Caco-2 (cell line): ENCODE measurements at regions not wholly inside any gene's neighbourhood (a gene's known extent, or its start where the extent isn't known, plus 50 kb on each side); places are given as distances from the start of the nearest gene placed in this dataset.

Experiments used
- BruUV-seq: library from RNA; stranded (reverse); fragments of 400-500 nt; replicated peaks from 2 replicates; lab custom pipeline; 2021; lab: Mats Ljungman, UMichigan
- CTCF ChIA-PET: fragments of 300-600 bp; sonication (Branson Sonifier 250); formaldehyde crosslinking; loops from one replicate; lab custom pipeline; 2022; ENCODE audit warnings: antibody characterized with exemption; lab: Charles Lee
- POLR2A ChIA-PET: fragments of 300-600 bp; sonication (Branson Sonifier 250); formaldehyde crosslinking; loops from one replicate; lab custom pipeline; 2022; ENCODE audit warnings: antibody characterized with exemption; lab: Charles Lee
- DNase-seq, 2 experiments: peaks; one replicate each; pipeline versions ENCODE4 v3.0.0 to v3.0.0-alpha.2; 2020 to 2022
- H3K27me3 ChIP-seq: replicated peaks from 2 replicates; pipeline ENCODE4 v1.6.0; 2011; ENCODE audit warnings: low read length; ENCODE audit not compliant: control insufficient read depth, insufficient read depth
- H3K36me3 ChIP-seq: 2 replicates; pipeline ENCODE4 v1.5.1; 2011; ENCODE audit warnings: low read length; ENCODE audit not compliant: control insufficient read depth, insufficient read depth
- H3K4me1 ChIP-seq: fragments of 250-450 bp; sonication (Bioruptor Pico); 2 replicates; pipeline ENCODE4 v1.5.1; 2020; ENCODE audit warnings: mild to moderate bottlenecking
- H3K4me3 ChIP-seq: 2 replicates; pipeline ENCODE4 v1.5.1; 2011; ENCODE audit warnings: low read depth, mild to moderate bottlenecking, control low read depth, low read length
- H3K9me3 ChIP-seq: fragments of 250-450 bp; sonication (Bioruptor Pico); 2 replicates; pipeline ENCODE4 v1.5.1; 2020; ENCODE audit warnings: mild to moderate bottlenecking, moderate library complexity
- H3K27ac Mint-ChIP-seq: one replicate; pipeline ENCODE4 v1.8.0; 2022; ENCODE audit warnings: mixed read lengths; ENCODE audit not compliant: unreplicated experiment
- H3K27me3 Mint-ChIP-seq: one replicate; pipeline ENCODE4 v1.8.0; 2022; ENCODE audit warnings: mixed read lengths; ENCODE audit not compliant: insufficient read depth, unreplicated experiment
- H3K36me3 Mint-ChIP-seq: one replicate; pipeline ENCODE4 v1.8.0; 2022; ENCODE audit warnings: mild to moderate bottlenecking, mixed read lengths; ENCODE audit not compliant: insufficient read depth, unreplicated experiment
- H3K4me1 Mint-ChIP-seq: one replicate; pipeline ENCODE4 v1.8.0; 2022; ENCODE audit warnings: low read depth, mixed read lengths; ENCODE audit not compliant: unreplicated experiment
- H3K4me3 Mint-ChIP-seq: one replicate; pipeline ENCODE4 v1.8.0; 2022; ENCODE audit warnings: mild to moderate bottlenecking, moderate library complexity, mixed read lengths; ENCODE audit not compliant: unreplicated experiment
- H3K9me3 Mint-ChIP-seq: one replicate; pipeline ENCODE4 v1.8.0; 2022; ENCODE audit warnings: mixed read lengths; ENCODE audit not compliant: unreplicated experiment
- intact Hi-C: fragments of 100-400 bp; cut with micrococcal nuclease; formaldehyde crosslinking; loops from one replicate; pipeline ENCODE4 v1.10.0; 2022; ENCODE audit not compliant: unreplicated experiment
- TF ChIP-seq, protein P1 (sequence below), 2 experiments: fragments of 200-600 bp in 1 of 2; IDR thresholded peaks; 1 replicate in 1 of 2; 2 replicates in 1 of 2; pipeline versions ENCODE4 v1.5.1 to v1.8.0; 2011 to 2022; ENCODE audit warnings: antibody characterized with exemption in 1 of 2, control low read depth in 1 of 2, inconsistent platforms in 1 of 2, low read depth in 1 of 2, low read length in 1 of 2, mild to moderate bottlenecking in 1 of 2, moderate library complexity in 1 of 2; ENCODE audit not compliant: insufficient read depth in 1 of 2, severe bottlenecking in 1 of 2, unreplicated experiment in 1 of 2

DNA sequence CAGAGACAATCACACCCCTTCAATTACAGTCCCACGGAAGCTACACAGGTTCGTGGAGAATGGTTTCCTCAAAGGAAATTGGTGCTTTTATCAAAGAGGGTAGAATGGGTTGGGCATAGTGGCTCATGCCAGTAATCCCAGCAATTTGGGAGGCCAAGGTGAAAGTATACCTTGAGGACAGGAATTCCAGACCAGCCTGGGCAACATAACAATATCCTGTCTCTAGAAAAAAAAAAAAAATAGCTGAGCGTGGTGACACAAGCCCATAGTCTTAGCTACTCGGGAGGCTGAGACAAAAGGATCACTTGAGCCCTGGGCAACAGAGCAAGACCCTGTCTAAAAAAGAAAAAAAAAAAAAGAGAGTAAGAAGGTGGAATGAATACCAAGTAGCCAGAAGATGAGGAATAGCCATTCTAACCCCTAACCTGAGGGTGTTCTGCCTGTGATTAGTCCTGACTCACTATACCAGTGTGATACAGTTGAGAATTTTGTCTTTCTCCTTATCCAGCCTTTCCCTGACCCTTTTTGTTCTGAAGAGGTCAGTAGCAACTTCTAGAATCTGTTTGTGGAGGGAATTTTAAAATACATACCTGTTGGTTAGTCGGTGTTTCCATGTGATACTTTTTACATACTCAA lies 283.2 kb downstream of the MREG start:
- ChIA-PET CTCF (no interaction called here), POLR2A (no interaction called here)
- peaks cover 5% of the 10 kb centered on the region for H3K36me3 Mint-ChIP-seq
- peaks cover 40% of the 10 kb centered on the region for H3K4me1 ChIP-seq
- no peak overlapping the region for H3K4me3 Mint-ChIP-seq
- no peak overlapping the region for H3K4me3 ChIP-seq
- TF ChIP-seq, protein P1, sequence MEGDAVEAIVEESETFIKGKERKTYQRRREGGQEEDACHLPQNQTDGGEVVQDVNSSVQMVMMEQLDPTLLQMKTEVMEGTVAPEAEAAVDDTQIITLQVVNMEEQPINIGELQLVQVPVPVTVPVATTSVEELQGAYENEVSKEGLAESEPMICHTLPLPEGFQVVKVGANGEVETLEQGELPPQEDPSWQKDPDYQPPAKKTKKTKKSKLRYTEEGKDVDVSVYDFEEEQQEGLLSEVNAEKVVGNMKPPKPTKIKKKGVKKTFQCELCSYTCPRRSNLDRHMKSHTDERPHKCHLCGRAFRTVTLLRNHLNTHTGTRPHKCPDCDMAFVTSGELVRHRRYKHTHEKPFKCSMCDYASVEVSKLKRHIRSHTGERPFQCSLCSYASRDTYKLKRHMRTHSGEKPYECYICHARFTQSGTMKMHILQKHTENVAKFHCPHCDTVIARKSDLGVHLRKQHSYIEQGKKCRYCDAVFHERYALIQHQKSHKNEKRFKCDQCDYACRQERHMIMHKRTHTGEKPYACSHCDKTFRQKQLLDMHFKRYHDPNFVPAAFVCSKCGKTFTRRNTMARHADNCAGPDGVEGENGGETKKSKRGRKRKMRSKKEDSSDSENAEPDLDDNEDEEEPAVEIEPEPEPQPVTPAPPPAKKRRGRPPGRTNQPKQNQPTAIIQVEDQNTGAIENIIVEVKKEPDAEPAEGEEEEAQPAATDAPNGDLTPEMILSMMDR (IDR thresholded peaks at IDR 0.05; ENCODE audit: insufficient read depth in 1 of 2, low read depth in 1 of 2, low read length in 1 of 2, severe bottlenecking in 1 of 2, unreplicated experiment in 1 of 2), result no peak
- DNase-seq, result no peak
- peaks cover 28% of the 10 kb centered on the region for H3K9me3 Mint-ChIP-seq
- BruUV-seq, result no TSS peak
- no peaks in the 10 kb centered on the region; the same call in 1 of the 2 replicates for H3K36me3 ChIP-seq
- no peaks in the 10 kb centered on the region for H3K27me3 ChIP-seq
- H3K27ac Mint-ChIP-seq, result peak overlapping the region; percentile 45
- H3K27me3 Mint-ChIP-seq, result no peaks in the 10 kb centered on the region
- H3K9me3 ChIP-seq, result peaks cover 4% of the 10 kb centered on the region; the same call in 1 of the 2 replicates
- intact Hi-C loops, result no loop called here
- peaks cover 22% of the 10 kb centered on the region for H3K4me1 Mint-ChIP-seq

- no TSS peak for BruUV-seq
- TF ChIP-seq, protein P1 (IDR thresholded peaks at IDR 0.05; ENCODE audit: insufficient read depth in 1 of 2, low read depth in 1 of 2, low read length in 1 of 2, severe bottlenecking in 1 of 2, unreplicated experiment in 1 of 2), result no peak
- Histone ChIP-seq H3K4me1 (peaks cover 47% of the 10 kb centered on the region), H3K27me3 (no peaks in the 10 kb centered on the region), H3K4me3 (no peak overlapping the region), H3K9me3 (peaks cover 4% of the 10 kb centered on the region; the same call in 1 of the 2 replicates), H3K36me3 (no peaks in the 10 kb centered on the region; the same call in 1 of the 2 replicates)
- Mint-ChIP-seq H3K4me1 (peaks cover 29% of the 10 kb centered on the region), H3K27me3 (no peaks in the 10 kb centered on the region), H3K36me3 (peaks cover 5% of the 10 kb centered on the region), H3K9me3 (peaks cover 34% of the 10 kb centered on the region), H3K4me3 (no peak overlapping the region), H3K27ac (peak overlapping the region; percentile 43)
- ChIA-PET POLR2A (no interaction called here), CTCF (no interaction called here)
- intact Hi-C loops, result no loop called here
- DNase-seq, result no peak
Measured at GRCh38 chr2:215728504-215729065, 284.8 kb downstream of the MREG start.

DNA sequence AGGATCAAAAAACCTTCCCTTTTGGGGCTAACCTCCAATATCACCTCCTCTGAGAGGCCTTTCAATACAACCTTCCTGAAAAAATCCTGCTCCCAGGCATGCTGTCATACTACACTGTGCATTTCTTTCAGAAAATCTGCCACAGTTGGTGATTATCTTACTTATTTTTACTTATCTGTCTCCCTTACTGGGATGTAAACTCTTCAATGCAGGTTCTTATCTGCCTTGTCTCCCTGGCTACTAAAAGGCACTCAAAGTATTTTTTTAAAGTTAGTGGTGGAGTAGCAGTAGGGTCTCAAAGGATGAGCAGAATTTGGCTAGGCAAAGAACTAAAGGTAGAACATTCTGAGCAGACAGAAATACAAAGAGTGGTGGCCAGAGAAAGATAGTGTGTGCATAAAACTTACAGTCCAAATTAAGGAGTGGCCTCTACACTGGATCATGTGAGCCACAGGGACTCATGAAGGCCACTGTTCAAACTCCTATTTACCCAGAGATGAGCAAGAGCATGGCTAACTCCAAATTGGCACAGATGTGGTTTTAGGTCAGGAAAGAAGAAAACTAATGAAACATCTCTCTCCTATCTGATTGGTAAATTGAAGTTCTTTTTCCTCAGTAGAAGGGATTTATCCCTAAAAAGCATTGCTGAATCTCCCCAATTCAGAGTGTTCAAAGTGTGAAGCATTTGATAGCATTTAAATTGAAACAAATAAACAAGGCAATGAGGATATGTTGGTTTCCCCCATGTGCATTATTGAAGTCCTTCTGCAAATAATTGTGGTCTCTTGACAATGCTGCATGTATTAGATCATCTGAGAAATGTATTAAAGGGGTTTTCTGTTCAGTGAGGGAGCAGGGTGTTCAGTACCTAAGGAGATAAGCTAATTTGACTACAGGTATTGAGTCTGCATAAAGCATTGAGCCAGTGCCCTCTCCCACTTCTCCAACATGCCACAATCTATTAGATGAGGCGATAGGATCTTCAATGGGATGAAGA lies 285.5 kb downstream of the MREG start:
- Histone ChIP-seq H3K4me1 (peaks cover 55% of the 10 kb centered on the region), H3K27me3 (no peaks in the 10 kb centered on the region), H3K4me3 (no peak overlapping the region), H3K9me3 (peaks cover 4% of the 10 kb centered on the region; the same call in 1 of the 2 replicates), H3K36me3 (no peaks in the 10 kb centered on the region; the same call in 1 of the 2 replicates)
- ChIA-PET CTCF (no interaction called here), POLR2A (no interaction called here)
- peaks cover 29% of the 10 kb centered on the region for H3K9me3 Mint-ChIP-seq
- H3K4me3 Mint-ChIP-seq, result no peak overlapping the region
- H3K36me3 Mint-ChIP-seq, result peaks cover 5% of the 10 kb centered on the region
- H3K27me3 Mint-ChIP-seq, result no peaks in the 10 kb centered on the region
- BruUV-seq, result no TSS peak
- H3K27ac Mint-ChIP-seq, result peak overlapping the region; percentile 43
- intact Hi-C loops, result no loop called here
- H3K4me1 Mint-ChIP-seq, result peaks cover 32% of the 10 kb centered on the region
- TF ChIP-seq, protein P1 (IDR thresholded peaks at IDR 0.05; ENCODE audit: insufficient read depth in 1 of 2, low read depth in 1 of 2, low read length in 1 of 2, severe bottlenecking in 1 of 2, unreplicated experiment in 1 of 2), result no peak
- DNase-seq, result no peak
